C4-2B (cell line): ENCODE measurements at regions not wholly inside any gene's neighbourhood (a gene's known extent, or its start where the extent isn't known, plus 50 kb on each side); places are given as distances from the start of the nearest gene placed in this dataset.
"Not testable (repeated sequence)": the region's sequence is repeated elsewhere in the genome, so short reads cannot be mapped to it uniquely, and the experiment has no call there.

Experiments used
- CTCF ChIP-seq: fragments of 450-650 bp; conservative IDR thresholded peaks from 2 replicates; pipeline ENCODE4 v1.5.1; 2017; ENCODE audit warnings: mild to moderate bottlenecking
- ZFX ChIP-seq: fragments of 450-650 bp; IDR thresholded peaks from 2 replicates; pipeline ENCODE4 v1.6.1; 2017

GRCh38 chr15:19996574-19997194, 544.9 kb downstream of the GOLGA6L6 start:
- not testable (repeated sequence) for TF ChIP-seq CTCF, ZFX
